COLO829 (cell line): ENCODE measurements at regions not wholly inside any gene's neighbourhood (a gene's known extent, or its start where the extent isn't known, plus 50 kb on each side); places are given as distances from the start of the nearest gene placed in this dataset.
"Not testable (repeated sequence)": the region's sequence is repeated elsewhere in the genome, so short reads cannot be mapped to it uniquely, and the experiment has no call there.

ENCODE experiments used
- DNase-seq: peaks from one replicate; pipeline ENCODE4 v3.0.0; 2012; ENCODE audit warnings: low spot score

GRCh38 chrX:13223868-13224567, 95.8 kb downstream of the ATXN3L start:
- peak; percentile 77 for DNase-seq

GRCh38 chrX:13220916-13221315, 98.9 kb downstream of the ATXN3L start:
- peak; percentile 19 for DNase-seq

DNA sequence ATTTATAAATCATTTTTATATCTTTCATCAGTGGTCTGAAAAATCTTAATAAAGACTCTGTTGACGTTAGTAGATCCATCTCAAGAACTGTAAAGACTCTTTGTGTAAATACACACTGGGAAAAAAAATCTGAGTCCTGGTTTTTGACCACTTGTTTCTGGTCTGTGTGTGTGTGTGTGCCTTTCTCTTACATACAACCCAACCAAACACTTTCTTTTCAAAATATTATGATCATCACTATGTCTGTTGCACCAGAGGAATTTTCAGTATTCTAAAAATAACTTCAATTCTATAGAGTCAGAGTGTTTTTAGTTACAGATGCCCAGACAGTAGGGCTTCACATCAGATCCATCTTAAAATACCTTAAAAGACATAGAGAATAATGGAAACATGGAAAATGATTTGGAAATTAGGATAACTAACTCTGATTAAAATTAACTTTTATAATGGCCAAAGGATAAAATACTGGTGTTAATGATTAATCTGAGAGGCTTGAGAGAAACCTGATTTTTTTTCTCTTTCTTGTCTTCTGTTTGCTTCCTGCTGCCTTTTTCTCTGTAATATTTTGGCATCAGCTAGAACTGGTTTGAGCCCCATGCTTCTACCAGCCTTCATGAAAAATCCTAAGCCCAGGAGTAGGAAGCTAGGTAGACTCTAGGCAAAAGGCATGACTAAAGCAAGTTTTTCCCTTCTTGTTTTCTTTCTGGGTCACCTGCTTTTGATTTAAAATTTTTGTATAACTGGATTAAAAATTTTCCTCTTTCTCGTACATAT, 99.7 kb downstream of the ATXN3L start:
- no peak for DNase-seq

- DNase-seq, result no peak
Measured at GRCh38 chrX:13218758-13219157, 101.1 kb downstream of the ATXN3L start.

- no peak for DNase-seq
Measured at GRCh38 chrX:13216139-13216538, 103.7 kb downstream of the ATXN3L start.

DNA sequence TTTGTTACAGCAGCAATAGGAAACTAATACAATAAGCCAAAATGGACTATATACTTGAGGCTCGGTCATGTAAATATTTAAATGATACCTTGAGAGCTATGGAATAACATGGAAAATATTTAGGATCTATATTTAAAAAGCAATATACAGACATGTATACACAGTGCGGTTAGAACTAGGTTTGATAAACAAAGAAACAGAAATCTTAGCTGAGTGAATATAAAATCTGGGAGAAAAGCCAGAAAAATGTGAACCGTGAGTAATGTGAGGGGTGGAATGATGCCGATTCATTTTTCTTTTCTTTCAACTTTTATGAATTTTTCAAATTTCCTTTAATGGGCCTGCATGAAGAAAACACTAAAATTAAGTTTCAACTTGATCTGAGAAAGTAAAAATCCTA, 104.1 kb downstream of the ATXN3L start:
- no peak for DNase-seq

GRCh38 chrX:13212191-13212651, 107.6 kb downstream of the ATXN3L start:
- DNase-seq, result no peak

DNA sequence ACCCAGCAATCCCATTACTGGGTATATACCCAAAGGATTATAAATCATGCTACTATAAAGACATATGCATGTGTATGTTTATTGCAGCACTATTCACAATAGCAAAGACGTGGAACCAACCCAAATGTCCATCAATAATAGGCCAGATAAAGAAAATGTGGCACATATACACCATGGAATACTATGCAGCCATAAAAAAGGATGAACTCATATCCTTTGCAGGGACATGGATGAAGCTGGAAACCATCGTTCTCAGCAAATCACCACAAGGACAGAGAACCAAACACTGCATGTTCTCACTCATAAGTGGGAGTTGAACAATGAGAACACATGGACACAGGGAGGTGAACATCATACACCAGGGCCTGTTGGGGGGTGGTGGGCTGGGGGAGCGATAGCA, 109.7 kb downstream of the ATXN3L start:
- not testable (repeated sequence) for DNase-seq

DNA sequence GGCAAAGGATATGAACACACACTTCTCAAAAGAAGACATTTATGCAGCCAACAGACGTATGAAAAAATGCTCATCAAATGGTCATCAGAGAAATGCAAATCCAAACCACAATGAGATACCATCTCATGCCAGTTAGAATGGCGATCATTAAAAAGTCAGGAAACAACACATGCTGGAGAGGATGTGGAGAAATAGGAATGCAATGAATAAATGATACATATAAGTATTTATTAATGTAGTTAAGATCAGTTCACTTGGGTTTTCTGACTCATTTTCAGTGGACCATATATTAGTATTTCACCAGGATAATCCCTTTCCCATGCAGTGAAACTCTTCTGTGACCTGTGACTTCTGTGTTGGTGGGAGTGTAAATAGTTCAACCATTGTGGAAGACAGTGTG, 110.1 kb downstream of the ATXN3L start:
- not testable (repeated sequence) for DNase-seq

DNA sequence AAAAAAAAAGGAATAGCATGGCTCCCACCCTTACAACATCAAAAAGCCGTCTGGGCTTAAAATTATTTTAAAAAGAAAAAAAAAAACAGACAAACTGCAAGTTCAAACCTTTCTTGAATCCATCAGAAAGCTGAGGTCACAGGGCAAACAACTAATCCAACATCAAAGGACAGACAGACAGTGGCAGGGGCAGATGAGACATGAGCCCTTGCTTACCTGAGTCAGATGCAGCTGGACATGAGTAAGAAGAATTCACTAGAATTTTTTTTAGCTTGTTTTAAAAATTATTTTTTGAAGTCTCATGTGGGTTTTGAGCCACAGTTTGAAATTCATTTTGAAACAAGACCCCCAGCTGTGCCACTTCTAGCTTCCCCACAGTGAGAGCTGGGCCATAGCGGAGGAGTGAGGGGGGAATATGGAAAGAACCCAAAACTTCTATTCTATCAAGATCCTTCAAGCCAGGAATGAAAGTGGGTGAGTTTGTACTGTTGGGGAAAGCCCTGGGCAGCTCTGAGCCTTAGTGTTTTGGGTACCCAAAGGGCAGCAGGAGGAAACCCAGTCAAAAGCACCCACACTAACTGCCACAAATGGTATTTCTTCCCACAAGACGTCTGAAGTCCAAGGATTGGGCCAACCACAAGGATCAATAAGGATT, 111.4 kb downstream of the ATXN3L start:
- DNase-seq, result no peak

- no peak for DNase-seq
Measured at GRCh38 chrX:13203271-13203670, 116.6 kb downstream of the ATXN3L start.

GRCh38 chrX:13201605-13202219, 118.1 kb downstream of the ATXN3L start:
- no peak for DNase-seq

DNA sequence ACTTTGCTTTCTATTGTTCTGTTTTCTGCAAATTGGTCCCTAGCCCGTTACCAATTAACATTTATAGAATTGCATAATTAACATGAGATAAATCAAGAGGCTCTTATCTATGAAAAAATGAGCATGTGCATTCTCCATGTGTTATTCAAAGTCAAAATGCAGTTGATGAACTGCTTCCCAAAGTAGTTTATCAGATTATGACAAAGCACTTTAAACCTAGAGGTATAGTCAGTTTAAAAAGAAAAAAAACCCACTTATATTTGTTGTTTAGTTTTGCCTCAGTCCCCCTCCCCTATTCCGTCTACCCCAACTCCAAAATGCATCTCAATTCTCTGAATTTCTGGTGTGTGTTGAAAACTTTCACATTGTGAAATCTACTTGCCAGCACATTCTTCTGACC, 119.5 kb downstream of the ATXN3L start:
- DNase-seq, result no peak

- DNase-seq, result no peak
Measured at GRCh38 chrX:13198762-13199064, 121.1 kb downstream of the ATXN3L start.

DNA sequence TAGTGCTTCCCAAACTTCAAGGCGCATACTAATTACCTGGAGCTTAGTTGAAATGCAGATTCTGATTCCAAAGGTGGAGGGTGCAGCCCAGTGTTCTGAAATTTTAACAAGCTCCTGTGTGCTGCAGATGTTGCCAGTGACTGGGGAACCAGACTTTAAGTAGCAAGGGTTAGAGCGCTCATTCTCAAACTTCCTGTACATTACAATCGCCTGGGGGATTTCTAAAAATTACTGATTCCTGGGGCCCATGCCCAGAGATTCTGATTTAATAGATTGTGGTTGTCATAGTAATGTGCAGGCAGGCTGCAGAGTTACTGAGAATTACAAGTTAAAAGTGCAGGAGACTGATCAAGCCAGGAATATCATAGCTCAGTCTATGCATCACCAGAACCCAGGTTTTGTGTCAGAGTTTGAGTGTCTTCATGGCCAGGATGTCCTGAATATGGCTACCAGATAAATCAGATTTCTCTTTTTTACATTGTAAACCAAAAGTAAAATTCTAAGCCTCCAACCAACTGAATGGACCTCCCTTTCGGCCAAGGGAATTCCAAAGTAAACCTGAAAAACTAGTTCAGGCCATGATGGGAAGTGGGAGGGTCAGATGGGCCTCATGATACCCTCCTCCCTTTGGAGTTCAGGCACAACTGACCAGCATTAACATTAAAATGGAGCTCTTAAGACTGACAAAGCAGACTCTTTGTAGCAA, 121.6 kb downstream of the ATXN3L start:
- DNase-seq, result no peak

- no peak for DNase-seq
Measured at GRCh38 chrX:13196782-13197181, 123.1 kb downstream of the ATXN3L start.

DNA sequence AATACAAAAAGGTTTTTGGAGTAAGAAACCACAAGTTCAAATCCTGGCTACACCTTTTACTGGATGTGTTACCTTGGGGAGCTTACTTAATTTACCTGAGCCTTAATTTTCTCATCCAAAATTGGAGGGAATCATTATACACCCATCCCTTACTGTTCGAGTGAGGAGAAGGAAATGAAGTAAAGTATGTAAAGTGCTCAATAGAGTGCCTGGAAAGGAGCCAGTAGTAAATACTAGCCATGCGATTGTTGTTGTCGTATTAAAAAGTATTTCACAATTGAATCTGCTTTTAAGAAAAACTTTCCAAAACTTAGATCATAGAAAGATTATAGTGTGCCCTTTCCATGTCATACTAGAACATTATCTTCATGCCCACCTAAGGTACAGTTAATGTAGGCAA, 124.5 kb downstream of the ATXN3L start:
- no peak for DNase-seq

- no peak for DNase-seq
Measured at GRCh38 chrX:13194291-13195103, 125.4 kb downstream of the ATXN3L start.

GRCh38 chrX:13190051-13190450, 129.8 kb downstream of the ATXN3L start:
- no peak for DNase-seq

- no peak for DNase-seq
Measured at GRCh38 chrX:13189380-13189779, 130.5 kb downstream of the ATXN3L start.

DNA sequence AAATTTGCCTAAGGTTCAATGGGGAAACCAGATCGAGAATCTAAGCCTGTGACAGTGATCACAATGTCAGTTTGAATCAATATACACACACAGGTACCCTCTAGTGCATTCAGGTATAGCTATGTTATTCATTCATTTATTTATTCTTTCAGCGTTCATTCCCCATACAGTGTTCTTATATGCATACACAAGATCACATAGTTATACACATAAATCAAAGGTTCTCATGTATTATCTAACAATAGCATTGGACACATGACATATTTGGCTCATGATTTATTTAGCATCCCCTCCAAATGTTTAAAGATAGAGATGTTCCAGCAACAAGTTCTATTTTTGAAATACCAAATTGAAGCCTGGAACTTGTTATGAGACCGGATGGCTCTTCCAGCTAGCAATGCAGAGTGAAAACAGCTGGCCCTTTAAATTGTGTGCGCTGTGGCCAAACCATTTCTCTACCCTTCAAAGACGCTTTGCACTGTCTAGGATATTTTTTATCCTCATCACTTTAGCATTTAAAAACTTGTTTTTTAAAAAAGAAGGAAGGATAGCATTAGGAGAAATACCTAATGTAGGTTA, 131.0 kb downstream of the ATXN3L start:
- DNase-seq, result no peak
